Astrocyte (in vitro differentiated cells and primary cell): ENCODE measurements at regions not wholly inside any gene's neighbourhood (a gene's known extent, or its start where the extent isn't known, plus 50 kb on each side); places are given as distances from the start of the nearest gene placed in this dataset.

Experiments used
- CTCF ChIP-seq: IDR thresholded peaks from 2 replicates; pipeline ENCODE4 v1.5.1; 2011; ENCODE audit warnings: low read depth, mild to moderate bottlenecking, inconsistent platforms, low read length, moderate library complexity; ENCODE audit not compliant: insufficient read depth
- EZH2 ChIP-seq: IDR thresholded peaks from 2 replicates; pipeline ENCODE4 v1.6.1; 2012; ENCODE audit warnings: mild to moderate bottlenecking, low read length, inconsistent platforms; ENCODE audit not compliant: insufficient read depth

- TF ChIP-seq CTCF (no peak), EZH2 (no peak)
These were observed 254.8 kb upstream of the TMCO5A start for GRCh38 chr15:37679627-37680026.
